Thymus (tissue), 11 donors: ENCODE measurements at regions not wholly inside any gene's neighbourhood (a gene's known extent, or its start where the extent isn't known, plus 50 kb on each side); places are given as distances from the start of the nearest gene placed in this dataset.

ENCODE experiments used
- DNase-seq, 9 donors: peaks; one replicate each; pipeline ENCODE4 v3.0.0-alpha.2; 2013; ENCODE audit warnings: low spot score in 9 of 9, low read depth in 6 of 9, missing footprints in 1 of 9
- H3K27ac ChIP-seq, 2 donors: one replicate each; pipeline ENCODE4 v1.5.1; 2013; ENCODE audit warnings: control low read depth in 1 of 2, low read depth in 1 of 2, low read length in 1 of 2, mild to moderate bottlenecking in 1 of 2, moderate library complexity in 1 of 2
- H3K27me3 ChIP-seq, 2 donors: one replicate each; pipeline ENCODE4 v1.5.1; 2013; ENCODE audit warnings: low read length in 1 of 2; ENCODE audit not compliant: control insufficient read depth in 2 of 2, insufficient read depth in 1 of 2
- H3K36me3 ChIP-seq, 2 donors: one replicate each; pipeline ENCODE4 v1.5.1; 2013; ENCODE audit warnings: low read length in 1 of 2, mild to moderate bottlenecking in 1 of 2, moderate library complexity in 1 of 2; ENCODE audit not compliant: control insufficient read depth in 2 of 2, insufficient read depth in 2 of 2
- H3K4me1 ChIP-seq, 2 donors: one replicate each; pipeline ENCODE4 v1.5.1; 2013; ENCODE audit warnings: low read length in 2 of 2; ENCODE audit not compliant: control insufficient read depth in 2 of 2, insufficient read depth in 2 of 2
- H3K4me3 ChIP-seq, 2 donors: one replicate each; pipeline ENCODE4 v1.5.1; 2013; ENCODE audit warnings: low read length in 2 of 2, control low read depth in 1 of 2, mild to moderate bottlenecking in 1 of 2
- H3K9me3 ChIP-seq, 2 donors: one replicate each; pipeline ENCODE4 v1.5.1; 2013; ENCODE audit warnings: low read length in 1 of 2, mild to moderate bottlenecking in 1 of 2; ENCODE audit not compliant: control insufficient read depth in 2 of 2, insufficient read depth in 1 of 2
- WGBS: extraction: QIAGEN DNeasy Blood & Tissue Kit; methylation state at CpG from one replicate; pipeline ENCODE4 v1.1.7; 2013; 5-methylcytosine and 5-hydroxymethylcytosine counted together
- donor health status: healthy.

DNA sequence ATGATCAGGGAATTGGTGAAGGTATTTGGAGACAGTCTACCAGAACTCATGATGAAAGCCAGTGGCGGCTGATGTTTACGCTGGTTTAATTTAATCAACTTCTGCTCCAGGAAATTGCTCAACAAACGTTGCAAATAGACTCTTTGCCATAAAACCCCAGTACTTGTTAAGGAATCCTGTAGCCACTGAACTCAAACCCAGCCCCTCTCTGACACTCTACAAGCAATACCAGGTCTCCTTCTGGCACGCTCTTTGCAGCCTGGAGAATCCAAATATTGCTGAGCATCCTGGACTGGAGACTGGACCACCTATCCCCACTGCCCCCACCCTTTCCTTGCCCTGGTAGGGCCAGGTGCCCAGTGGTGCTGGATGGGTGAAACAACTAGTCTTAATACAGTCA, 308.2 kb downstream of the FBXO15 start:
- DNase-seq, result no peak
- Histone ChIP-seq H3K36me3 (no peaks in the 10 kb centered on the region), H3K4me1 (no peaks in the 10 kb centered on the region), H3K9me3 (no peaks in the 10 kb centered on the region), H3K27me3 (no peaks in the 10 kb centered on the region), H3K27ac (no peak overlapping the region), H3K4me3 (no peak overlapping the region)
- WGBS, result 94% methylated on average over 4 of the region's 4 CpGs

- no peaks in the 10 kb centered on the region for H3K36me3 ChIP-seq
- no peaks in the 10 kb centered on the region for H3K9me3 ChIP-seq
- no peaks in the 10 kb centered on the region for H3K27me3 ChIP-seq
- H3K4me3 ChIP-seq, result no peak overlapping the region
- DNase-seq, result no peak
- no peaks in the 10 kb centered on the region for H3K4me1 ChIP-seq
- no peak overlapping the region for H3K27ac ChIP-seq
Measured at GRCh38 chr18:73838107-73838506, 309.5 kb downstream of the FBXO15 start.

DNA sequence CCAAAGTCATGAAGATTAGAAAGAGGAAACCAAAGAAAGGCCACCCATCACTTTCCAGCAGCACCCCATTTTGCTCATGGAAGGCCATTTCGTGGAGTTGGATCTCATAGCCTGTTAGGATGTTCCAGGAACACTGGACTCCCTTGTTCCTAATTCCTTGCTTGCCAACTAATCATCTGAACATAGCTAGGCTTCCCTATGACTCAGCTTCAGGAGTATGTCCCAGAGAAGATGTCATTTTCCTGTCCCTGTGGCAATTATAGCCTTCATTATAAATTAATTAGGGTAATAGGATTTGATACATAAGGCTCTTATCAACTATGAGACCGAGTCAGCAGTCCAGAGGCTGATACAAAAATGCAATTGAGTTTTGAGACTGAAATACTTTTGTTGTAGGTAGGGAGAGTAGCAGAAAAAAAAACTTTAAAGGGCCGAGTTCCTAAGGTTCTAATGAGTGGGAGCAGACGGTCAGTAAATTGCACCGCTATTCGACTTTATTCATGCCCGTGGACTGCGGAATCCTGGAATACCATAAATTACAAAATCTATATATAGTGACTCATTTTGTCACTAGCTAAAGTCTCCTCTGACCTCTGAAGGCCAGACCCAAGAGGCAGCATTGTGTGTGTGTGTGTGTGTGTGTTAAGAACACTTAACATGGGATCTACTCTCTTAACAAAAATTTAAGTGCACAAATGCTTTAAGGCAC, 311.8 kb downstream of the FBXO15 start:
- no peak overlapping the region for H3K27ac ChIP-seq
- DNase-seq, result no peak
- H3K27me3 ChIP-seq, result no peaks in the 10 kb centered on the region
- no peaks in the 10 kb centered on the region for H3K4me1 ChIP-seq
- no peaks in the 10 kb centered on the region for H3K9me3 ChIP-seq
- no peak overlapping the region for H3K4me3 ChIP-seq
- no peaks in the 10 kb centered on the region for H3K36me3 ChIP-seq
- 90% methylated on average over 8 of the region's 8 CpGs for WGBS

DNA sequence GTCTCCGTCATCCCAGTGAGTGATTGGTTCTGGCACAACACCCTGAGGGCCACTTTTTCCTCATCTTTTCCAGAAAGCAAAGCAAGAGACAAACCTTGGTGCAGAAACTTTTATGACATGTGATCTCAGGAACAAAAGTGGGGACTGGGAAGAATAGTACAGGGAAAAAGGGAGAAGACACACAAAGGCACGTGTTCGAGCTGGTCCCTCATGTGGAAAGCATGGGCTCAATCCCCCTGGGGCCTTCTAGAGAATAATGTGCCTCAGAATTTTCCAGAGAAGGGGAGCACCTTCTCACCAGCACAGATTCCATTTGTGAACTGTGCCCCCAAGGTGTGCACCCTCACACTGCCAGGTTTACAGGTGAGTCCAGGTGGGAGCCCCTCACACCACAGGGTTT, 312.6 kb downstream of the FBXO15 start:
- DNase-seq, result no peak
- H3K27ac ChIP-seq, result no peak overlapping the region
- WGBS, result 97% methylated on average over 3 of the region's 3 CpGs
- no peaks in the 10 kb centered on the region for H3K4me1 ChIP-seq
- no peaks in the 10 kb centered on the region for H3K36me3 ChIP-seq
- H3K9me3 ChIP-seq, result no peaks in the 10 kb centered on the region
- H3K4me3 ChIP-seq, result no peak overlapping the region
- H3K27me3 ChIP-seq, result no peaks in the 10 kb centered on the region

DNA sequence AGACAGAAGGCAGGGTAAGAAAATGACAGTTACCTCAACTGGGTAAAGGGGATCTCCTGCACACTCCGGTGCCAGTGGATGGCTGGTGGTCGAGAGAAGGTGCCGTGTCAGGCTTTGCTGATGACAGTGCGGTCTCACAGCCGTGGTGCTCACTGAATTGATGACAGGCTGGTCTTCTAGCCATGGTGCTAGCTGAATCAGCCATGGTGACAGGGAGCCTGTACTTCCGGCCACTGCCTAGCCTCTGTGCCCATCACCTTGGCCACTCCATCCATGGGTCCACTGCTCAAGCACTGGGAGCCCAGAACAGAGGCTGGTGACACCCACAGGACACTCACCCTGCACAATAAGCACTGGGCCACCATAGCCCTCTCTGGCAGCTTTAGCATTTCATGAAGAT, 315.9 kb downstream of the FBXO15 start:
- Histone ChIP-seq H3K4me3 (no peak overlapping the region), H3K27me3 (no peaks in the 10 kb centered on the region), H3K36me3 (no peaks in the 10 kb centered on the region), H3K4me1 (no peaks in the 10 kb centered on the region), H3K9me3 (no peaks in the 10 kb centered on the region), H3K27ac (no peak overlapping the region)
- 96% methylated on average over 6 of the region's 6 CpGs for WGBS
- no peak for DNase-seq

DNA sequence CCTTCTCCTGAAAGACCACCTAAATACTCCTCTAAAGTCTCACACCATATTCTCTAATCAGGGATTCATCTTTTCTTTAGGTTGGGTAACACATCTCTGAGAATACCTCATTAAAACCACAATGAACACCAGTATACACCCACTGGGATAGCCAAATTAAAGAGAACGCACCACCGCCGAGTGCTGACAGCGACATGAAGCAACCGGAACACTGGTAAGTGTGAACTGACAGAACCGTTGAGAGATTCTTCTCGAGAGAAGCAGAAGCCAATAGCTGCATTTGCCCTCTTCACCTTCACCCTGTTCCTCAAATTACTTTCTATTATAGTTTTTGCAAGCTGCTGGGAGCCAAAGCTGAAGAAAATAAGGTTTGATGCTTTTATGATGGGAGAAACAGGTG, 318.5 kb downstream of the FBXO15 start:
- no peak for DNase-seq
- Histone ChIP-seq H3K4me3 (no peak overlapping the region), H3K4me1 (no peaks in the 10 kb centered on the region), H3K27ac (no peak overlapping the region), H3K9me3 (no peaks in the 10 kb centered on the region), H3K36me3 (no peaks in the 10 kb centered on the region), H3K27me3 (no peaks in the 10 kb centered on the region)
- 97% methylated on average over 7 of the region's 7 CpGs for WGBS

DNA sequence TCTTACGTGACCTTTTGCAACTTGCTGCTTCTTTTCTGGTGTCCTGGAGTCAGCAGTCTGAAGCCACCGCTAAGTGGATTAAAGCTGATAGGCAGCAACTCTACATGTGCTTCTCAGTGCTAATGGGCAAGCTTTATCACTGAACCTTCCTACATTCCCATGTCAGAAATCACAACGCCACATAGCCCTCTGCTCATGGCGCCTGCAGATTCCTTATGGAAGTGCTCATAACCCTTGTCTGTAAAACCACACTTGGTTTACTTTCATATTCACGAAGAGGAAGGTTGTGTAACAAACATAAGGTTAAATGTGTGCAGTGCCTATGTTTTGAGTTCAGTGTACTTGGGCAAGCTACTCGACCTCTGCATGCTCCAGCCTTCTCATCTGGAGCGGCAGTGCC, 319.8 kb downstream of the FBXO15 start:
- no peak overlapping the region for H3K4me3 ChIP-seq
- no peaks in the 10 kb centered on the region for H3K27me3 ChIP-seq
- H3K36me3 ChIP-seq, result no peaks in the 10 kb centered on the region
- 97% methylated on average over 7 of the region's 7 CpGs for WGBS
- no peak for DNase-seq
- H3K27ac ChIP-seq, result no peak overlapping the region
- H3K4me1 ChIP-seq, result no peaks in the 10 kb centered on the region
- no peaks in the 10 kb centered on the region for H3K9me3 ChIP-seq

DNA sequence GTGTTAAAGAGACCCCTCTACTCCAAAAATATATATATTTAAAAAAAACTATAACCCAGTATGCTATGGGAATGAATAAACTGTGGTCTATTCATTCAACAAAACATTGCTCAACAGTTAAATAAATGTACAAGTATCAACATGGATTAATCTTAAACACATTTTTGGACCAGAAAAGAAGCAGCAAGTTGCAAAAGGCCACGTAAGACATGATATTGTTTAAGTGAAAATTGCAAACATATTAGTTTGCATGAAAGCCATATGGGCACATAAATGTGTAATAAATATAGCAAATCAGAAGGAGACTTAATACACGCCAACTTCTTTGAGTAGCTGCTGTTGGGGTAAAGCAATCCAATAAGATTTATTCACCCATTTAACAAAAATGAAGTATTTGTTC, 321.5 kb downstream of the FBXO15 start:
- H3K36me3 ChIP-seq, result no peaks in the 10 kb centered on the region
- no peak for DNase-seq
- no peak overlapping the region for H3K27ac ChIP-seq
- no peaks in the 10 kb centered on the region for H3K4me1 ChIP-seq
- H3K27me3 ChIP-seq, result no peaks in the 10 kb centered on the region
- 95% methylated on average over 2 of the region's 2 CpGs for WGBS
- H3K4me3 ChIP-seq, result no peak overlapping the region
- H3K9me3 ChIP-seq, result no peaks in the 10 kb centered on the region

- Histone ChIP-seq H3K9me3 (no peaks in the 10 kb centered on the region), H3K27me3 (no peaks in the 10 kb centered on the region), H3K36me3 (no peaks in the 10 kb centered on the region), H3K27ac (no peak overlapping the region), H3K4me1 (no peaks in the 10 kb centered on the region), H3K4me3 (no peak overlapping the region)
- 97% methylated on average over 1 of the region's 1 CpG for WGBS
- no peak for DNase-seq
Measured at GRCh38 chr18:73824671-73825070, 323.0 kb downstream of the FBXO15 start.

- Histone ChIP-seq H3K27me3 (no peaks in the 10 kb centered on the region), H3K9me3 (no peaks in the 10 kb centered on the region), H3K4me1 (no peaks in the 10 kb centered on the region), H3K27ac (no peak overlapping the region), H3K4me3 (no peak overlapping the region), H3K36me3 (no peaks in the 10 kb centered on the region)
- no peak for DNase-seq
- WGBS, result 94% methylated on average over 11 of the region's 11 CpGs
Measured at GRCh38 chr18:73812423-73812822, 335.2 kb downstream of the FBXO15 start.
